AG09309 (cell line): ENCODE measurements at regions not wholly inside any gene's neighbourhood (a gene's known extent, or its start where the extent isn't known, plus 50 kb on each side); places are given as distances from the start of the nearest gene placed in this dataset.

Experiments
- DNase-seq: peaks from one replicate; pipeline ENCODE4 v3.0.0-alpha.2; 2010; ENCODE audit warnings: low read depth
- H3K4me3 ChIP-seq: 2 replicates; pipeline ENCODE4 v1.5.1; 2011; ENCODE audit warnings: mild to moderate bottlenecking, low read depth, low read length, moderate library complexity; ENCODE audit not compliant: control insufficient read depth
- CTCF ChIP-seq: IDR thresholded peaks from 2 replicates; pipeline ENCODE4 v1.5.1; 2011; ENCODE audit warnings: mild to moderate bottlenecking, low read depth, low read length, inconsistent platforms; ENCODE audit not compliant: insufficient read depth, control insufficient read depth; ENCODE audit errors: missing control alignments

GRCh38 chr3:151550642-151551041 lies 89.8 kb upstream of the IGSF10 start:
- TF ChIP-seq CTCF: no peak
- DNase-seq: no peak
- H3K4me3 ChIP-seq: no peak overlapping the region

GRCh38 chr3:151550025-151550618 lies 89.3 kb upstream of the IGSF10 start:
- no peak overlapping the region for H3K4me3 ChIP-seq
- no peak for DNase-seq
- TF ChIP-seq CTCF: no peak

GRCh38 chr3:151548195-151548594 lies 87.3 kb upstream of the IGSF10 start:
- no peak for TF ChIP-seq CTCF
- no peak for DNase-seq
- H3K4me3 ChIP-seq: no peak overlapping the region

GRCh38 chr3:151544164-151544548 lies 83.3 kb upstream of the IGSF10 start:
- H3K4me3 ChIP-seq: no peak overlapping the region
- no peak for TF ChIP-seq CTCF
- DNase-seq: no peak

GRCh38 chr3:151541178-151541577 lies 80.3 kb upstream of the IGSF10 start:
- TF ChIP-seq CTCF: no peak
- H3K4me3 ChIP-seq: no peak overlapping the region
- DNase-seq: no peak

GRCh38 chr3:151539599-151539998 lies 78.7 kb upstream of the IGSF10 start:
- DNase-seq: no peak
- TF ChIP-seq CTCF: no peak
- no peak overlapping the region for H3K4me3 ChIP-seq
